Stimulated activated CD8-positive, alpha-beta memory T cell treated with anti-CD3 and anti-CD28 coated beads, Interleukin-12 subunit alpha, Interleukin-12 subunit beta, amount 100 ng/mL, for 4 hours (primary cell): ENCODE measurements at regions not wholly inside any gene's neighbourhood (a gene's known extent, or its start where the extent isn't known, plus 50 kb on each side); places are given as distances from the start of the nearest gene placed in this dataset.
"Not testable (repeated sequence)": the region's sequence is repeated elsewhere in the genome, so short reads cannot be mapped to it uniquely, and the experiment has no call there.

Source experiments
- DNase-seq: peaks from one replicate; pipeline ENCODE4 v3.0.0-alpha.2; 2020; ENCODE audit warnings: low read depth

- no peak for DNase-seq
Measured at GRCh38 chr10:4151466-4151865, 366.5 kb upstream of the KLF6 start.

DNA sequence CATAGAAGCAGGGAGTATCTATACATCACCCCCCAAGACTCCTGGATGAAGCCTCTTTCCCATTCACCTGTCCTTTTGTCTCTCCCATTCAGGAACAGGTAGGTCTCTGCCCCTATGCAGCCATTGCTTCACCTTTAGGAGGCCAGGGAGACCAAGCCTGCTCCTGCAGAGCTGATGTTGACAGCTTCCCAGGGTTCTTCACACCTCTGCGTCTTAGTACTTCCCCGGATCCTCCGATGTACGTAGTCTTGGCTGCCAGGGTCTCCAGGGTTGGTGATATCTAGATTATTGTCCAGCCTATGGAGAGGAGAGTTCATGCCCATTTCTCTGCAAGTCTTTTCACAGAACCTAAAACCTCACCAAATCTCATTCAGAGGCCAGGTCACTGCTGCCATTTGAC lies 365.7 kb upstream of the KLF6 start:
- no peak for DNase-seq

DNA sequence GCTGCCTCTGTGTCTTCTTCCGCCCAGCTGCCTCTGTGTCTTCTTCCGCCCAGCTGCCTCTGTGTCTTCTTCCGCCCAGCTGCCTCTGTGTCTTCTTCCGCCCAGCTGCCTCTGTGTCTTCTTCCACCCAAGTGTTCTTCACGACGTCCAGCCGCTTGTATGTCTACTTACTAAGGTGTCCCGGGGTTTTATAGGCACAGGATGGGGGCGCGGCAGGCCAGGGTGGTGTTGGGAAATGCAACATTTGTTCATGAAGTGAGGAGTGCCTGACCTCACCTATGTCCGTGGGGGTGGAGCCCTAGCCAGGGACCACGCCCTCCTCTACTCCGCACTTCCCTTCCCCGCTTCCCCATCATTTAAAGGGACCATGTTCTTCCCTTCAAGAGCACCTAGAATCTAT lies 364.5 kb upstream of the KLF6 start:
- DNase-seq, result not testable (repeated sequence)

GRCh38 chr10:4147245-4147644 lies 362.2 kb upstream of the KLF6 start:
- no peak for DNase-seq

- DNase-seq, result no peak
Measured at GRCh38 chr10:4144817-4145216, 359.8 kb upstream of the KLF6 start.

DNA sequence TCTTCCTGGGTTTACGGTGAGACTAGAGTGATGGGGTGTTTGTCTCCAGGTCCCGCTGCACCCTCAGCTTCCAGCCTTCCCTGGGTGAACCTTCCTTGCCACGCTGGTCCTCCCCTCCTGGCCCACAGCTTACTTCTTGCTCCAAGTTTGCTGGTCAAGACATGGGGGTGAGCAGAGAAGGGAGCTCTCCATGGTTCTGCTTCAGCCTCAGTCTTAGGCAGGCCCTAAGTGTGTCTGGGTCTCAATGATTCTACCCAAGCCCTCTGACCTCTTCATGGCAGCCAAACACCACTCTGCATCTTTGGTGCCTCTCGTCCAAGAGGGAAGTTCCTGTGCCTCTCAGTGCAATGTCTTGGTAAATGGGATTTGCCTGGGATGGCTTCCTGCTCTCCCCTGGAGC lies 356.5 kb upstream of the KLF6 start:
- no peak for DNase-seq

DNA sequence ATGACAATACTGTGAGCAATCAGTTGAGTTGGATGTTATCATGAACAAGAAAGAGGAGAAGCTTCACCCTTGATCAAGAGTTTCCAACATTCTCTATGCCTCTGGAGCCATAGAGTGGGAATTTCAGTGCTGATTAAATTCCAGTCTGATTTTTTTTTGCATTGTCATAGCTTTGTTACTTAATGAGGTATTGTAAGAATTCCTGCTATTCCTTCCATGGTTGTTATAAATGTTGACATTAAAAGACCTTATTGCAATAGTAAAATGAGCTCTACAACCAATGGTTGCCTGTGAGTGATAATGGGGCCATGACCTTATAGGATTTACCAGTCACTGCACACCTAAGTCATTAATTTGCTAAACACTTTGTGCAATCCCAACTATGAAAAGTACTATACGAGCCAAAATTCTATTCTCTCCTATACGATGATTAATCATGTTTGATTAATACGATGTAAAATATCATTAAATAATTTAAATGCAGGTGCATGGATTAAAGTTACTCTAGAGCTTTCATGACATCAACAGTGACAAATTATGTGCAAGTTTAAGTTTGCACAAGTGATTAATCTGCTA lies 353.2 kb upstream of the KLF6 start:
- DNase-seq, result no peak

DNA sequence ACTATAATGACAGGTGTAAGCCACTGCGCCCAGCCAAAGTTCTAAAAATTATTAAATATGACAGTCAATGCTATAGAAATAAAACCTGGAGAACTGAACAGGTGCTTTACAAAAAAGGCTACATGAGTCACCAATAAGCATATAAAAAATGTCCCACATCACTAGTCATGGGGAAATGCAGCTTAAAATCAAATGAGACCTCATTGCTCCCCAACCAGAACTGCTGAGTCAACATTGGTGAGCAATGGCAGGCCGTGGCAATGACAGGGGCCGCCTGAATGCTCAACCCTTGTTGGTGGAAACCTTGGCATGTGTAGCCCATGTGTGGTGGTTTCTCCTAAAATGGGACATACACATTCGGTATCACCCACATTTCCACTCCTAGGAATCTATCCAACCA lies 352.3 kb upstream of the KLF6 start:
- DNase-seq, result no peak

DNA sequence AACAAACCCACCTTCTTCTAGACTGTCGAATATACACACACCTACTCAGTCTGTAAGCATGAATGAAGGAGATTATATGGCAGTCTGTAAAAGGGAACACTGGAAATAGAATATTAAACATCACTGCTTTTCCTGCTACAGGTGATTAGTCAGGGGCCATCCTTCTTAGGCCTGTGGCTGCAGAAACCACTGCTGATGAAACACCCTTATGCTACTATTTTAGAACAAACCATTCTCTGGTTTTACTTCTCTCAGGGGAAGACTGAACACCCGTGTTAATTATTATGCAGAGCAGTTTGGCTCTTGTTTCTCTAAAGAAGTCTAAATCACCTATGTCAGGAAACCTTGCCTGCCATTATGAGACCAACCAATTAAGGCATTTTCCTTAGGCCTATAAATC lies 351.1 kb upstream of the KLF6 start:
- no peak for DNase-seq

DNA sequence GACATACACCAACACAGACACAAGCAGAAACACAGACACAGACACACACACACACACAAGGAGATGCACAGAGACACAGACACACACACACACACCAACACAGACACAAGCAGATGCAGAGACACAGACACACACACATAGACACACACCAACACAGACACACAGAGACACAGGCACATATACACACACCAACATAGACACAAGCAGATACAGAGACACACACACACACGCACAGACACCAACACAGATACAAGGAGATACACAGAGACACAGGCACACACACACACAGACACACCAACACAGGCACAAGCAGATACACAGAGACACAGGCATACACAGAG lies 347.2 kb upstream of the KLF6 start:
- DNase-seq, result no peak

DNA sequence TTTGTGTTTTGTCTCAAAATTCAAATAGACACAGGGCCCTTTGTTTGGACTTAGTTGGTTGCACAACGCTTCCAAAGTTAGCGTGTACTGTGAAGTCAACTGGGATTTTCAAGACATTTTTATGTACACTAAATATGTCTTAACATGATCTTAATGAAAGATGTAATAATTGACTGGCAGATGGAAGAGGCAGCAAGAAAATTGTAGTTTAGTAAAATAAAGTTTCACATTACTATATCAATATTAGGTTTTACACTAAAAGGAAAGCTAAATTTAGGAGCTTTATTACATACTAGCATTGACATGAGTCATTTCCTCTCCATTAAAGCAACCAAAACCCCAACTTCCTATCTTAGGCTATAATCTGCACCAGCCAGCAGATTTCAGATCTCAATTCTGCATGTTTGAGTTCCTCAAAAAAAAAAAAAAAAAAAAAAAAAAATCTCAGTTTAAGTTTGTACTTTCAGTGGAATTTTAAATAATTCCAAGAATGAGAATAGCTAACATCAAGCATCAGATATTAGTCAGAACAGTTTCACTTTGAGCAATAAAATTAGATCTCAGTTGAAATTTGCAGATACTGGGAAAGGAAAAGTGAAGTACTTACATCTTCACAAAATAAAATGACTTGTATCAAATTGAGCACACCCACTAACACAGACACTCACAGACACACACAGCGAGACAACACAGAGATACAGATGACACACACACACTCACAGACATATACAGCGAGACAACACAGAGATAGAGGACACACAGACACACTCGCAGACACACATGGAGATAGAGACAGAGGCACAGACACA lies 346.6 kb upstream of the KLF6 start:
- no peak for DNase-seq

DNA sequence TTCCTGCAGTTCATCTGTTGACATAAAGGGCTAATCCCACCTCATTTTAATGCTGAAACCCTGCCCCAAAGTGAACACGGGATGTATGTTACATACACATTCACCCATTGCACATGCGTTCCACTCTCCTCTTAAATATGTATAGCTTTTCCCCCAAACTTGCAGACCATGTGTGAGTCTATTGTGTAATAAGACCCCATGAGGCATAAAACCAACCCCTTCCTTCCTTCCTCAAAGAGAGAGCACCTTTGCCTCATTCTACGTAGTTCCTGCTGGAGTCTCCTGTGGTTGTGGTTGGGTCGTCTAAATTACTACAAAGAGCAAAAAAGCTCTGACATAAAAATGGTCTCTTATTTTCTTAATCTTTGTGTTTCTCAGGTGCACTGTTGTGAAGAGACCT lies 345.7 kb upstream of the KLF6 start:
- DNase-seq, result no peak

DNA sequence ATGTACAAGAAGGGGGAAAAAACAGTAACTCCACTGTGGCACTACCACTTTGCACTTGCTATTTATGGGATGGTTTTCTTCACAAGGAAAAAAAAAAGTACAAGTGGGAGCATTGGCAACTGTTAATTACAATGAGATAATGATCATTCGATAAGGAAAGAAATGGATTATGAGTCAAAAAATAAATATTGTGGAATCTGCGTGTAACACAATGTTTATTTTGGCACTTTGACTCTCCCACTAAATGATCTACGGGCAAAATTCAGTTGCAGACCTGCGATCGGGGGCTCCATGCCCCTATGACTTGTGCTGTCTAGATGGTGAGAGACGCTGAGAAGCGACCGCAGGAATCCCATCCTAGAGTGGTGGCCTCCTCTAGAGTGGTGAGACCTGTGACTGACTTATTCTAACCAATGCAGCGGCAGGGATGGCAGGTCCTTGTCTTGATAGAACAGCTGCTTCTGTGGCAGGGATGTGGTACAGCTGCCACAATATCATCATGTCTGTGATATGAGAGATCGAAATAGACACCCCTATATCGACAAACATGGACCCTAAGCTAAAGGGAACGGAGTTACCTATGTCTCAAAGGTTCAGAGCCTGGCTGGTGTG lies 345.0 kb upstream of the KLF6 start:
- no peak for DNase-seq

DNA sequence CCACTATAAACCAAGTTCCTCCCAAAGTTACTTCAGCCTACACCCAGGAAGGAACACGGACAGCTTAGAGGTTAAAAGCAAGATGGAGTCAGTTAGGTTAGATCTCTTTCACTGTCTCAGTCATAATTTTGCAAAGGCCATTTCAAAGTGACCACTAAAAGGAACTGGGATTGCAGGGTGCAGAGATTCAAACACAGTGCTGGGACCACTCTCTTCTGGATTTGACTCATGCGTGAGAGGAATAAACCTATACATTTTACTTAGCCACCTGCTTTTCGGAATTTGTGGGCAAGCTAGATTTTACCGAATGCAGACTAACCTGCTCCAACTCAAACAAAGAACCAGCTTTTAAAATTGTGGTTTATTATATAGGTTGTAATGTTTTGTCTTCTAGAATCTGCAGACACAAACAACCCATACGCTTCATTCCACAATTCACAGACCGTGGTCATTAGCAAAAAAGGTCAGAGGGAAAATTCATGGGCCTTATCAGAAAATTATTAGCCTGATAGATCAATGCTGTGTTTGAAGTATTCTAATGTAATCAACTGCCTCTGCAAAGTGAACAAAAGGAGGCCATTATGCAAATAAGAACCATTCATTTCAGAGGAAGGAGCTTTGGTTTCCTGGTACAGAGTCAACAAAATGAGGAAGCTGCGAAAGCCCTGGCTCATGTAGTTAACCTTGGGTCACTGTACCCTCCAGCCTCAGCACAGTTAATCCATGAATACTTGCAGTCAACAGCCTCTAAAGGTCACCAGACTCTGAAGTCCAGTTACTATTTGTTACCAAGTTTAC lies 342.7 kb upstream of the KLF6 start:
- DNase-seq, result no peak

- DNase-seq, result no peak
Measured at GRCh38 chr10:4125776-4126175, 340.8 kb upstream of the KLF6 start.

DNA sequence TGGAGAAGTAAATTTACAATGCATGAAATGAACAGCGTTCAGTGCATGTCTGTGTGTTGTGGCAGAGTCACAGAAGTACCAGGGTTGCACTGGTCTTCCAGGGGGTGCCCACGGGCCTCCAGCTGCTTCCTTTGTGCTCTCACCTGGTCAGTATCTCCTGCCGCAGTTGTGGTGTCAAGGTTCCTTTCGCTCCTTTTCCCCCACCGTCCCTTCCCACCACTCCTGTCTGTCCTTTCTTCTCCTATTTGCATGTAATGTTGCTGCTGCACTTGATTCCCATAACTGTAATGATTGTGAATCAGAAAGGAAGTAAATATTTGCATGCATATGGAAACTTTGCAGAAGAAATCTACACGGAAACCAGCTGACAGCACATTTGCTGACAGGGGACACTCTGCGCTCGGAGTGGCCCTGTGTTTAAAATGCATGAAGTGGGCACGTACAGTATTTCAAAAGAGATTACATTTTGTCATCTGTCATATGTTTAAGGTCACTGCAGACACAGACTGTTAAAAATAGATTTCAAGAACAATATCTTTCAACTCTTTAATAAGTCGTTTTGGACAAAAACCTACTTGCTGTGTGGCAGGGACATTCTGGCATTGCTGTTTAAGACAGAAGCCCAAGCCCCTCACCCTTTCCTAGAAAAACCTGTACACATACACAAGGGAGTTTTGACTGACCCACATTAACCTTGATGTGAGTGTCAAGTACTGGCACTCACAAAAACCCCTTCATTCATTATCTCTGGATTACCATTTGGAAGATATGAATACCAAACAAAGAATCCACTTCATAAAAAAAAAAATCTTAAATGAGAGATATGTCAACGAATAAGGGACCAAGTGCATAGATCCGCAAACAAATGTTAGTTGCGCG lies 336.7 kb upstream of the KLF6 start:
- DNase-seq, result no peak

- no peak for DNase-seq
Measured at GRCh38 chr10:4120096-4120853, 335.3 kb upstream of the KLF6 start.

- DNase-seq, result no peak
Measured at GRCh38 chr10:4119107-4119506, 334.1 kb upstream of the KLF6 start.

GRCh38 chr10:4117604-4118003 lies 332.6 kb upstream of the KLF6 start:
- DNase-seq, result no peak

GRCh38 chr10:4111643-4112042 lies 326.6 kb upstream of the KLF6 start:
- no peak for DNase-seq

DNA sequence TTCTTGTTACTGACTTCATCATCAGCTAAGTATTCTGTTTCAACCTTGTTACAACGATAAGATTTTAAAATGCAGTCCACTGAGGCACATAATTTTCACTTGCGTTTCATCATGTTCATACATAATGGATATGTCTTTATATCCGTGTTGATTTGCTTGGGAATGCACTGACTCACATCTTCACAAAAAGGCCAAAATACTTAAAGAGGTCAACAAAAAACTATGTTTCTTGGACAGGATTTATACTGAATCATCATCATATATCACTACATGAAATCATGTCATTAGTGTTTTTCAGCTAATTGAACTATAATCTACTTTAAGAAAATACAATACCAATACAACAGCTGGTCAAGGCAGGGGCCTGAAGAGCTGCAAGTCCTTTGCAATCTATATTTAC lies 324.5 kb upstream of the KLF6 start:
- DNase-seq, result no peak
